LNCAP (cell line): ENCODE measurements at regions not wholly inside any gene's neighbourhood (a gene's known extent, or its start where the extent isn't known, plus 50 kb on each side); places are given as distances from the start of the nearest gene placed in this dataset.

Experiments
- TF ChIP-seq, protein P1 (sequence below): fragments of 450-650 bp; IDR thresholded peaks from 2 replicates; pipeline ENCODE4 v1.5.1; 2017; ENCODE audit warnings: mild to moderate bottlenecking

DNA sequence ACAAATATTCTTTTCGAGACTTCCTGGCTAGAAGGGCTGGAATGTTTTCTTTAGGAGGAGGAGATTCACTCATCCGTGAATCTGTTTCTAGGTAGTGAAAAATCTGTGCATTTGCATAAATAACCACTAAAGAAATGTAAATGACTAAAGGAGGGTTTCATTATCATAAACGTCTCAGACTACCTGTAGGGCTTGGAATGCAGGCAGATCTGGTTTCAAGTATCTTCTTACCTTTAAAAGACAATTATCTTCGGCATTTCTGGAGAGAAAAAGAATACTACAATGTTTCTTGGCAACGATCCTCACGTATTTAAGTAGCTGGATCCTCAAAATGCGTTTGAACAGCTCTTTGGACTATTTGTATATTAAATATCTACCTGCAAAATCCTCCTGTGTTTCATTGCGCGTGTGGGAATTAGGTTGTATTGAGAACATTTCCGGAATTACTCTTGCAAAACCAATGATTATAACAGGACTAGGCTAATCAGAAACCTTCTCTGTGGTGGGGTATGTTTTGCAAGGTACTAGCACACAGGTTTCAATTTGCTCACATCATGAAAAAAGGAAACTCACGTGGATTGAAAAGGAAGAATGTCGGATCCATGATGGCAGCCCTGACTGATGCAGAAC, 291.1 kb upstream of the ARGLU1 start:
- TF ChIP-seq, protein P1, sequence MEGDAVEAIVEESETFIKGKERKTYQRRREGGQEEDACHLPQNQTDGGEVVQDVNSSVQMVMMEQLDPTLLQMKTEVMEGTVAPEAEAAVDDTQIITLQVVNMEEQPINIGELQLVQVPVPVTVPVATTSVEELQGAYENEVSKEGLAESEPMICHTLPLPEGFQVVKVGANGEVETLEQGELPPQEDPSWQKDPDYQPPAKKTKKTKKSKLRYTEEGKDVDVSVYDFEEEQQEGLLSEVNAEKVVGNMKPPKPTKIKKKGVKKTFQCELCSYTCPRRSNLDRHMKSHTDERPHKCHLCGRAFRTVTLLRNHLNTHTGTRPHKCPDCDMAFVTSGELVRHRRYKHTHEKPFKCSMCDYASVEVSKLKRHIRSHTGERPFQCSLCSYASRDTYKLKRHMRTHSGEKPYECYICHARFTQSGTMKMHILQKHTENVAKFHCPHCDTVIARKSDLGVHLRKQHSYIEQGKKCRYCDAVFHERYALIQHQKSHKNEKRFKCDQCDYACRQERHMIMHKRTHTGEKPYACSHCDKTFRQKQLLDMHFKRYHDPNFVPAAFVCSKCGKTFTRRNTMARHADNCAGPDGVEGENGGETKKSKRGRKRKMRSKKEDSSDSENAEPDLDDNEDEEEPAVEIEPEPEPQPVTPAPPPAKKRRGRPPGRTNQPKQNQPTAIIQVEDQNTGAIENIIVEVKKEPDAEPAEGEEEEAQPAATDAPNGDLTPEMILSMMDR: no peak

DNA sequence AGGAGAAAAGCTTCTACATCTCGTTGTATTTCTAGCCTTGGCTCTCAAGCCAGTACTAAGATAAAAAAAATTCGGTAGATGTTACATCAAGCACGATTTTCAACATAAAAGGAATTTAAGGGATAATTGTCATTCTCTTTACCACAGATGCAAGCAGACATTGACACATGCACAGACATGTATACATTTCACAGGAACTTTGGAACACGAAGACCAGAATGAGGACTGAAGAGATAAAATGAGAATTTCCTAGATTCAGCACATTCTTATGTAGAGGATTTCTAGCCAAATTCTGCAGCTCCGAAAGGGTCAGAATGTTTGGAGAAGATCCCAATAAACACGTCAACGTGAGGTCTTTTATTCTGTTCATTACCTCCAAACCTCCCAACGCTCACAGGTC, 284.5 kb upstream of the ARGLU1 start:
- TF ChIP-seq, protein P1: no peak

DNA sequence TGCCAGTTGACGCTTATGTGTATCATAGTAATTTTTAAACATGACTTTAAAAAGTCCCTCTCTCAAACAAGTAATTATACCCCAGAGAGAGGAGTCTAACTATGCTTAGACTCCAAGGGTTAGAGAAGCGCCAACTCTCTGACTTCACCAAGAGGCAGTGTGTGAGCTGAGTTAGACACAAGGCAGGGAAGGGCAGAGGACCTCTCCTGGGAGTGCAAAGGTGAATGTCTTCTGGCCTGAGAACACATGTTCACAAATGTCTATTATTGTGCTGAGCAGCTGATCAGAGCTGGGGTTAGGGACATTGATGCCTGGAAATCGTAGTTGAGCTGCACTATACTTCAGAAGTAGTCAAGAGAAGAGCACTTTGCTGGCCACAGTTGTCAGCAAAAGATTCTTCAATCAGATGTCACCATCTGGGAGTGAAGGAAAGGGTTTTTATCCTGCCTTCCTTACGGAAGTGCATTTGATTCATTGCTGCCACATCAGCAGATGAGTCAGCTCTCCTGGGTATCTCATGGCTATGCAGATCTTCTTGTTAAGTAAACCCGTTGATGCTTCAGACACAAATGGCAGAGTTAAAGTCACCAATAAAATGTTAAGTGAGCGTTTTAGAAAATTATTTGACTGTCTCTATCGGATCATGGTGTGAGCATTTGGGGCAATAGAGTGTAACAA, 283.2 kb upstream of the ARGLU1 start:
- TF ChIP-seq, protein P1: no peak

DNA sequence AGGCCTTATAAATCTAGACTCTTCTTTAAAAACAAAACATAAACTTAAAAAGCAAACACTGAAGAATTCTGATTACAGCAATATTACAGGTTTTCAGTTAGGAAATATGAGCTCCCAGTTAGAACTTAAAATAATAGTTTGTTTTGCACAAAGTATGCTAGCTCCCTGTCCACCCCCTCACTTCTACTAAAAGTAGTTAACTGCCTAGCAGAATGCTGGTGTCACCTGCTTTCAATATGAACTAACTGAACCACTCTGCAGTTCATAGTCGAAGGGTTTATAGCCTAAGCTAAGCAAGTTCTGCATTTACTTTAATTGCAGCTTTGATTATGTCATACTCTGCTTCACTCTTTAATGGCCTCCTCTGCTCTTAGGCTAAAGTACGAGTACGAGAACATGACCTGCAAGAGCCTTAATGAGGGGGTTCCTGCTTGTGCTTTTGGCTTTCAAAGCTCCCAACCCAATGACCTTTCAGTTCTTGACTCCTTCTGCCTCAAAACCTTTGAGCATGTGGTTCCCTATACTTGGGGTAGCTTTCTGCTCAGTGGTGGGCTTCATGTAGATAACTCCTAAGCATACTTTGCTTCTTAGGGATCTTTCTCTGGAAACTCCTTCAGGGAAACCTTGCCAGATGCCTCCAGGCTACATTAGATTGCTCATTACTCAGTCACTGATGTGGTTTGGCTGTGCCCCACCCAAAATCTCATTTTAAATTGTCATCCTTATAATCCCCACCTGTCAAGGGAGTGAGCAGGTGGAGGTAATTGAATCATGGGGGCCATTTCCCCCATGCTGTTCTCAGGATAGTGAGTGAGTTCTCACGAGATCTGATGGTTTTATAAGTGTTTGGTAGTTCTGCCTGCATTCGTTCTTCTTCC, 278.9 kb upstream of the ARGLU1 start:
- TF ChIP-seq, protein P1: no peak

DNA sequence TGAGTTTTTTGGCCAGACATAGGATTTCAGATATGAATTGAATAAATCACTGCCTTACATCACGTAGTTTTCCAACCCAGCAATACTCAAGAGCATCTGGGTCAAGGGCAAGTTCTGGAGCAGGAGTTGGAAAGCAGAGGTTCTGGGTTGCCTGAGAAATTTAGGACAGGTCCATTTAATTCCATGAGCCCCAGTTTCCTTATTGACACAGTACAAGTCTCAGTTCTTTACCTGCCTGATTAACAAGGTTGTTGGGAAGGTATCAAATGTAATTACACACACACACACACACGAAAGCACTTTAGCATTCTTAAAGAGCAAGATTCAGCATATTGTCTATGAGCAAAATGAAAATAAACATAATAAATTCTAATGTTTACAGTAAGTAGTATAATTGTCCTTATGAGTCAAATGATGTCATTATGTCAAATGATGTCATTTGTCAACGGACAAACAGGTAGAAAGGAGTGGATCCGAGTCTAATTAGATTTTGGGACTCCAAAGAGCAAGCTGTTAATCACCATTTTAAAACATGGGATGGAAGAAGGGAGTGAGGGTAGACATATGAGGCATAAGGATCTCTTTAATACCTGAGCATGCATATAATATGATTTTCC, 268.4 kb upstream of the ARGLU1 start:
- TF ChIP-seq, protein P1: no peak

DNA sequence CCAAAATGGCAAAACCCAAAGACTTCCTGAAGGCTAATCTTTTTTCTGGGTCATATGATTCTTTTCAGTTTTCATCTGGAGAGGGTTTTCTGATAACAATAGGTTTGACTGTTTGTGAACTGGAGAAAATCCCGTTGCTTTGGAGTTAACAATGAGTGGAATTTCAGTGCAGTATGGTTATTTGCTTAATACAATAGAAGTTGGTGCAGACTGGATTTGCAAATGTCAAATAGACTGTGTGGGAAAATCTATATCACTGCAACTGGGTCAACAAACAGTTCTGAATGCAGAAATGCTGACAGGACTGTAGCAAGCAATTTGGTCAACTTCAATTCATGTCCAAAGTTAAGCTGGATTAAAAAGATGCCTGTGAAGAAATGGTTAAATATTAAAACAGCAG, 267.5 kb upstream of the ARGLU1 start:
- TF ChIP-seq, protein P1: no peak

DNA sequence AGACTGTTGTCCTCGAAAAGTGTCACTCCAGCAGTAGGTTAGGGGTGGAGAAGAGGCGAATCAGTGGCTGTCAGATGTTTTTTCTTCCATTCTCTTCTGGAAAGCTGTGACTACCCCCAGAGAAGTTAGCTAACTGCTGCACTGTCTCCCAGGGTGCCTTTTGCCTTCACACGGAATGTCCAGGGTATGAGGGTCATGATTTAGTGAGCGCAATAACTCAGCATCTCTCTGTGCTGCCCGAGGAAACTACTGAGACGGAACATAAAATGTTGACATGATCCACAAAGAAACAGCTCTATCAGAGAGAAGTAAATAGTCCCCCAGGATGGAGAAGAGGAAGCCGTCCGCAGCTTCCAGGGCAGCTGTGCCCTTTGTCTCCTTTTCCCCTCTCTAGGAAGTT, 254.0 kb upstream of the ARGLU1 start:
- TF ChIP-seq, protein P1: no peak
